HEK293T (cell line): ENCODE measurements at regions not wholly inside any gene's neighbourhood (a gene's known extent, or its start where the extent isn't known, plus 50 kb on each side); places are given as distances from the start of the nearest gene placed in this dataset.

Experiments used
- CTCF ChIA-PET: fragments of 350-600 bp; formaldehyde crosslinking; extraction: SDS; loops from one replicate; lab custom pipeline; 2021; ENCODE audit warnings: antibody characterized with exemption, inconsistent platforms; lab: Yijun Ruan, JAX
- POLR2A ChIA-PET: fragments of 350-600 bp; formaldehyde crosslinking; extraction: SDS; loops from one replicate; lab custom pipeline; 2020; ENCODE audit warnings: antibody characterized with exemption, inconsistent platforms; lab: Yijun Ruan, JAX
- DNase-seq: peaks from one replicate; pipeline ENCODE4 v3.0.0; 2012; ENCODE audit warnings: mixed read lengths; ENCODE audit errors: extremely low spot score
- ARNT ChIP-seq: fragments of 450-650 bp; IDR thresholded peaks from 2 replicates; pipeline ENCODE4 v1.6.1; 2017; ENCODE audit warnings: mild to moderate bottlenecking
- BHLHE40 ChIP-seq: fragments of 450-650 bp; IDR thresholded peaks from 2 replicates; pipeline ENCODE4 v1.6.1; 2016; ENCODE audit warnings: mild to moderate bottlenecking, moderate library complexity, borderline replicate concordance
- CTBP1 ChIP-seq: fragments of 450-650 bp; IDR thresholded peaks from 2 replicates; pipeline ENCODE4 v1.6.1; 2016; ENCODE audit warnings: borderline replicate concordance
- ELF4 ChIP-seq: fragments of 450-650 bp; IDR thresholded peaks from 2 replicates; pipeline ENCODE4 v1.6.1; 2017; ENCODE audit warnings: antibody characterized with exemption
- FOXA1 ChIP-seq: fragments of 450-650 bp; IDR thresholded peaks from 2 replicates; pipeline ENCODE4 v1.6.1; 2016; ENCODE audit warnings: mild to moderate bottlenecking
- FOXK2 ChIP-seq: fragments of 450-650 bp; IDR thresholded peaks from 2 replicates; pipeline ENCODE4 v1.6.1; 2016; ENCODE audit warnings: mild to moderate bottlenecking
- FOXM1 ChIP-seq: fragments of 450-650 bp; IDR thresholded peaks from 2 replicates; pipeline ENCODE4 v1.6.1; 2017; ENCODE audit warnings: mild to moderate bottlenecking, borderline replicate concordance
- HDGF ChIP-seq: fragments of 450-650 bp; IDR thresholded peaks from 2 replicates; pipeline ENCODE4 v1.6.1; 2017; ENCODE audit warnings: antibody characterized with exemption, borderline replicate concordance
- L3MBTL2 ChIP-seq: fragments of 450-650 bp; conservative IDR thresholded peaks from 2 replicates; pipeline ENCODE4 v1.6.1; 2016; ENCODE audit warnings: mild to moderate bottlenecking
- LEF1 ChIP-seq: fragments of 450-650 bp; IDR thresholded peaks from 2 replicates; pipeline ENCODE4 v1.6.1; 2017; ENCODE audit warnings: mild to moderate bottlenecking, borderline replicate concordance
- NFRKB ChIP-seq: fragments of 450-650 bp; IDR thresholded peaks from 2 replicates; pipeline ENCODE4 v1.6.1; 2016; ENCODE audit warnings: mild to moderate bottlenecking, moderate library complexity
- SP1 ChIP-seq: fragments of 450-650 bp; IDR thresholded peaks from 2 replicates; pipeline ENCODE4 v1.6.1; 2017
- SUZ12 ChIP-seq: fragments of 450-650 bp; IDR thresholded peaks from 2 replicates; pipeline ENCODE4 v1.6.1; 2016; ENCODE audit warnings: mild to moderate bottlenecking
- TARDBP ChIP-seq: fragments of 450-650 bp; IDR thresholded peaks from 2 replicates; pipeline ENCODE4 v1.6.1; 2016
- ZNF384 ChIP-seq: fragments of 450-650 bp; IDR thresholded peaks from 2 replicates; pipeline ENCODE4 v1.6.1; 2016
- TF ChIP-seq, protein P1 (sequence below): fragments of 450-650 bp; IDR thresholded peaks from 2 replicates; pipeline ENCODE4 v1.6.1; 2016

- ChIA-PET CTCF (no interaction called here), POLR2A (no interaction called here)
- no peak for DNase-seq
- TF ChIP-seq ELF4 = no peak
- TF ChIP-seq, protein P1, sequence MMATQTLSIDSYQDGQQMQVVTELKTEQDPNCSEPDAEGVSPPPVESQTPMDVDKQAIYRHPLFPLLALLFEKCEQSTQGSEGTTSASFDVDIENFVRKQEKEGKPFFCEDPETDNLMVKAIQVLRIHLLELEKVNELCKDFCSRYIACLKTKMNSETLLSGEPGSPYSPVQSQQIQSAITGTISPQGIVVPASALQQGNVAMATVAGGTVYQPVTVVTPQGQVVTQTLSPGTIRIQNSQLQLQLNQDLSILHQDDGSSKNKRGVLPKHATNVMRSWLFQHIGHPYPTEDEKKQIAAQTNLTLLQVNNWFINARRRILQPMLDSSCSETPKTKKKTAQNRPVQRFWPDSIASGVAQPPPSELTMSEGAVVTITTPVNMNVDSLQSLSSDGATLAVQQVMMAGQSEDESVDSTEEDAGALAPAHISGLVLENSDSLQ = no peak
- no peak for TF ChIP-seq SP1
- TF ChIP-seq ARNT = no peak
- TF ChIP-seq LEF1 = no peak
- TF ChIP-seq NFRKB = no peak
- no peak for TF ChIP-seq HDGF
- TF ChIP-seq CTBP1 = no peak
- TF ChIP-seq FOXK2 = no peak
- TF ChIP-seq FOXM1 = no peak
- TF ChIP-seq ZNF384 = no peak
- no peak for TF ChIP-seq L3MBTL2
- no peak for TF ChIP-seq TARDBP
- no peak for TF ChIP-seq SUZ12
- TF ChIP-seq FOXA1 = no peak
- TF ChIP-seq BHLHE40 = no peak
Observed at GRCh38 chr6:132139611-132140010, 188.4 kb upstream of the CCN2 start.

- TF ChIP-seq HDGF (no peak), FOXA1 (no peak), TARDBP (no peak), FOXM1 (no peak), FOXK2 (no peak), SUZ12 (no peak), BHLHE40 (no peak), LEF1 (no peak), ELF4 (no peak), ARNT (no peak)
- POLR2A ChIA-PET = no interaction called here
- CTCF ChIA-PET = no interaction called here
- no peak for DNase-seq
Observed at GRCh38 chr6:132136981-132137380, 185.8 kb upstream of the CCN2 start.

- DNase-seq = no peak
- POLR2A ChIA-PET = no interaction called here
- CTCF ChIA-PET = no interaction called here
- TF ChIP-seq LEF1 = no peak
Observed at GRCh38 chr6:132135409-132135808, 184.2 kb upstream of the CCN2 start.

GRCh38 chr6:132133736-132134445, 182.7 kb upstream of the CCN2 start:
- ChIA-PET CTCF (no interaction called here), POLR2A (no interaction called here)
- no peak for DNase-seq
- no peak for TF ChIP-seq HDGF
- TF ChIP-seq, protein P1 = no peak
- no peak for TF ChIP-seq FOXK2
- no peak for TF ChIP-seq TARDBP
- TF ChIP-seq L3MBTL2 = no peak
- no peak for TF ChIP-seq ZNF384

DNA sequence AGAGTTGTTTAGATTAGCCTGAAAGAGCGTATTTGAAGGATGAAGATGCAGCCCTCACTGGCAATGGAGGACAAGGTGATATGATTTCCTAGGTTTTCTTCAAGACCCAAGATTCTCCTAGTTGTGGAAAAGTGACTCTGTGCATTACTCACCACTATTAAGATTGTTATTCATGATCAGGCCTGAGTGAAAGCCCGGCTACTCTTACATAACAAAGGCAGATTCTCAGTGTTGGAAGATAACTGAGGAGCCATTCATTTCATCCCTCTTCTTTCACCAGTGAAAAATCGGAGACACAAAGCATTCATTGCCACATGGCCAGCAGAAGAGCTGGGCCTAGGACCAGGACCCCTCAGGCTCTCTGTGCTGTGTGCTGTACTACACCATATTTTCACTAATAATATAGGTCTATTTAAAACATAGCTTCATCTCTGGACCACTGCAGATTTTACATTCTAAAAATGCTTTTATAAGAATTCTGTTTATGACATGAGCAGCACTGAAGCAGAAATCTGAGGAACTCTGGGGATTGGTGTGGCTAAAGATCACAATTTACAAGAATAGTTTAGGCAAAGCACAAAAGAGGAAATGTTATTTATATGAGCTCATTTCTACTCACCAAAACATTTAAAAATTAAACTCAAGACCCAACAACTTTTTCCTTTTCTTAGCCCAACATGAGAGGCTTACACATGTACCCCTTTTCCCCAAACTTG, 181.9 kb upstream of the CCN2 start:
- no peak for TF ChIP-seq TARDBP
- no peak for TF ChIP-seq ZNF384
- no peak for TF ChIP-seq ELF4
- no peak for TF ChIP-seq L3MBTL2
- no peak for TF ChIP-seq CTBP1
- TF ChIP-seq, protein P1 = no peak
- no peak for TF ChIP-seq LEF1
- no peak for TF ChIP-seq SP1
- TF ChIP-seq NFRKB = no peak
- no peak for TF ChIP-seq BHLHE40
- no peak for TF ChIP-seq ARNT
- no peak for TF ChIP-seq SUZ12
- TF ChIP-seq FOXM1 = no peak
- no peak for TF ChIP-seq FOXK2
- no peak for TF ChIP-seq FOXA1
- TF ChIP-seq HDGF = no peak
- CTCF ChIA-PET = no interaction called here
- POLR2A ChIA-PET = no interaction called here
- no peak for DNase-seq

DNA sequence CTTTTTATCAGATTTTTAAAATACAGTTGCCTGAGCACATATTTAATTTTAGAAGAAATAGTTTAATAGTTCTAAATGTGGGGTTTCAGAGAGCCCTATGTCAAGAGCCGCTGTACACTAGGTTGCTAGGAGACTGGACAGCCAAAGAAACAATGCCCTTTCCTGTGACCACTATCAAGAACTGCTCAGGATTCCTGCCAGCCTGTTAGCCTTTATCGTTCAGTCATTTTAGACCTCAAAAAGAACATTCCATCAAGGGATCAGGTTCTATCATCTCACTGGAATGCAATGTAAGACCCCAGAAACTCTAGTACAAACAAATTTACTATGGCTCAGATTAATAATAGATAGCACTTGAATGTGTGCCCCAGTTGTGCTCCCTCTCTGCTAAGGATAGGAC, 181.2 kb upstream of the CCN2 start:
- CTCF ChIA-PET = no interaction called here
- DNase-seq = no peak
- POLR2A ChIA-PET = no interaction called here
- TF ChIP-seq ELF4 = no peak
- TF ChIP-seq LEF1 = no peak
